Astrocyte (in vitro differentiated cells and primary cell): ENCODE measurements at regions not wholly inside any gene's neighbourhood (a gene's known extent, or its start where the extent isn't known, plus 50 kb on each side); places are given as distances from the start of the nearest gene placed in this dataset.

Experiments
- EZH2 ChIP-seq: IDR thresholded peaks from 2 replicates; pipeline ENCODE4 v1.6.1; 2012; ENCODE audit warnings: mild to moderate bottlenecking, low read length, inconsistent platforms; ENCODE audit not compliant: insufficient read depth
- TF ChIP-seq, protein P1 (sequence below): IDR thresholded peaks from 2 replicates; pipeline ENCODE4 v1.5.1; 2011; ENCODE audit warnings: low read depth, mild to moderate bottlenecking, inconsistent platforms, low read length, moderate library complexity; ENCODE audit not compliant: insufficient read depth

DNA sequence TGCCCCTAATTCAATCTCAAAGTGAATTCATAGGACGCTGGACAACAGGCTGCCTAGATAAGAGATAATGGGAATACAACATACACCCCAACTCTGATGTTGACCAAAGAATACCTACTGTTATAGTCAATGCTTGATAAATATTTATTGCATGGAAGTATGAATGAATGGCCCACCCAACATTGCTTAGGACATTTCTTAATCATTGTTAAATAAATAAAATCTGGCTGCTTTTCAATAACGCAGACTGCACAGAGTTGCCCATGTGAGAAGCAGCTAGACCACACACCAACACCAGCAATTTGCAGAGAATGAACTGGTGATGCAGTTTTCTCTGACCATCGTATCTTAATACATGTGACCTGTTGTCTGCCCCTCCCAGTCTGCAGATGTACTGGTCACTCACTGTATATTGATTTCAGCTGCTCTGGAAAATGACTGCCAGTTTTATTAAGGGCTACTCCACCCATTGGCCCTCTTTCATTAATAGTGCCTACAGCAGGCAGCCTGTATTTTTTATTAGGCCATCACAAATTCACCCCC lies 236.2 kb upstream of the WWC1 start:
- TF ChIP-seq, protein P1, sequence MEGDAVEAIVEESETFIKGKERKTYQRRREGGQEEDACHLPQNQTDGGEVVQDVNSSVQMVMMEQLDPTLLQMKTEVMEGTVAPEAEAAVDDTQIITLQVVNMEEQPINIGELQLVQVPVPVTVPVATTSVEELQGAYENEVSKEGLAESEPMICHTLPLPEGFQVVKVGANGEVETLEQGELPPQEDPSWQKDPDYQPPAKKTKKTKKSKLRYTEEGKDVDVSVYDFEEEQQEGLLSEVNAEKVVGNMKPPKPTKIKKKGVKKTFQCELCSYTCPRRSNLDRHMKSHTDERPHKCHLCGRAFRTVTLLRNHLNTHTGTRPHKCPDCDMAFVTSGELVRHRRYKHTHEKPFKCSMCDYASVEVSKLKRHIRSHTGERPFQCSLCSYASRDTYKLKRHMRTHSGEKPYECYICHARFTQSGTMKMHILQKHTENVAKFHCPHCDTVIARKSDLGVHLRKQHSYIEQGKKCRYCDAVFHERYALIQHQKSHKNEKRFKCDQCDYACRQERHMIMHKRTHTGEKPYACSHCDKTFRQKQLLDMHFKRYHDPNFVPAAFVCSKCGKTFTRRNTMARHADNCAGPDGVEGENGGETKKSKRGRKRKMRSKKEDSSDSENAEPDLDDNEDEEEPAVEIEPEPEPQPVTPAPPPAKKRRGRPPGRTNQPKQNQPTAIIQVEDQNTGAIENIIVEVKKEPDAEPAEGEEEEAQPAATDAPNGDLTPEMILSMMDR = no peak
- no peak for TF ChIP-seq EZH2
